ENCODE measurements at regions not wholly inside any gene's neighbourhood (a gene's known extent, or its start where the extent isn't known, plus 50 kb on each side); places are given as distances from the start of the nearest gene placed in this dataset.

- no peak for TF ChIP-seq ZBTB33 (IDR thresholded peaks at IDR 0.05)
- TF ChIP-seq RAD21 (IDR thresholded peaks at IDR 0.05), result no peak
- TF ChIP-seq CTCF (IDR thresholded peaks at IDR 0.05; ENCODE audit: low read depth, low read length, missing input control), result no peak
- TF ChIP-seq HNF4A (conservative IDR thresholded peaks at IDR 0.05), result no peak
- TF ChIP-seq REST (IDR thresholded peaks at IDR 0.05), result no peak
- no peak for TF ChIP-seq TAF1 (conservative IDR thresholded peaks at IDR 0.05)
- no peak overlapping the region for H3K27ac ChIP-seq (ENCODE audit: low read depth in 1 of 2, low read length in 2 of 2)
- no peak for DNase-seq (ENCODE audit: low spot score)
- no peaks in the 10 kb centered on the region for H3K9me3 ChIP-seq (ENCODE audit: control insufficient read depth in 4 of 4, low read length in 3 of 4)
- no peaks in the 10 kb centered on the region for H3K4me1 ChIP-seq (ENCODE audit: control insufficient read depth in 4 of 4, insufficient read depth in 4 of 4, low read length in 3 of 4)
- 77% methylated on average over 3 of the region's 3 CpGs for WGBS
- no peaks in the 10 kb centered on the region for H3K36me3 ChIP-seq (ENCODE audit: control insufficient read depth in 4 of 4, insufficient read depth in 3 of 4, low read depth in 1 of 4, low read length in 3 of 4)
- H3K9ac ChIP-seq (ENCODE audit: low read depth in 1 of 2, low read length in 2 of 2), result no peak overlapping the region
- no peaks in the 10 kb centered on the region for H3K27me3 ChIP-seq (ENCODE audit: control insufficient read depth in 4 of 4, insufficient read depth in 4 of 4, low read length in 3 of 4)
- no peak overlapping the region for H3K4me3 ChIP-seq (ENCODE audit: low read depth in 1 of 3, low read length in 3 of 3)
Observed at GRCh38 chr17:34131386-34131785, 123.7 kb upstream of the CCL2 start.

GRCh38 chr17:34133350-34133749 is 121.7 kb upstream of the CCL2 start:
- no peak overlapping the region for H3K9ac ChIP-seq (ENCODE audit: low read depth in 1 of 2, low read length in 2 of 2)
- TF ChIP-seq, protein P1, sequence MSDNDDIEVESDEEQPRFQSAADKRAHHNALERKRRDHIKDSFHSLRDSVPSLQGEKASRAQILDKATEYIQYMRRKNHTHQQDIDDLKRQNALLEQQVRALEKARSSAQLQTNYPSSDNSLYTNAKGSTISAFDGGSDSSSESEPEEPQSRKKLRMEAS (IDR thresholded peaks at IDR 0.05), result no peak
- TF ChIP-seq RAD21 (IDR thresholded peaks at IDR 0.05) (no peak), YY1 (IDR thresholded peaks at IDR 0.05) (no peak)
- WGBS, result 82% methylated on average over 2 of the region's 2 CpGs
- DNase-seq (ENCODE audit: low spot score), result no peak
- H3K4me3 ChIP-seq (ENCODE audit: low read depth in 1 of 3, low read length in 3 of 3), result no peak overlapping the region
- no peaks in the 10 kb centered on the region for H3K36me3 ChIP-seq (ENCODE audit: control insufficient read depth in 4 of 4, insufficient read depth in 3 of 4, low read depth in 1 of 4, low read length in 3 of 4)
- no peaks in the 10 kb centered on the region for H3K4me1 ChIP-seq (ENCODE audit: control insufficient read depth in 4 of 4, insufficient read depth in 4 of 4, low read length in 3 of 4)
- peaks cover 0 to 2% (median 0%) of the 10 kb centered on the region in 4 donors for H3K27me3 ChIP-seq (ENCODE audit: control insufficient read depth in 4 of 4, insufficient read depth in 4 of 4, low read length in 3 of 4)
- no peak overlapping the region for H3K27ac ChIP-seq (ENCODE audit: low read depth in 1 of 2, low read length in 2 of 2)
- H3K9me3 ChIP-seq (ENCODE audit: control insufficient read depth in 4 of 4, low read length in 3 of 4), result no peaks in the 10 kb centered on the region

GRCh38 chr17:34135841-34136240 is 119.2 kb upstream of the CCL2 start:
- 82% methylated on average over 2 of the region's 2 CpGs for WGBS

More at GRCh38 chr17:34135841-34136240, 119.2 kb upstream of the CCL2 start:
- Histone ChIP-seq H3K9ac (ENCODE audit: low read depth in 1 of 2, low read length in 2 of 2) (no peak overlapping the region), H3K27me3 (ENCODE audit: control insufficient read depth in 4 of 4, insufficient read depth in 4 of 4, low read length in 3 of 4) (peaks cover 0 to 7% (median 0%) of the 10 kb centered on the region in 4 donors), H3K27ac (ENCODE audit: low read depth in 1 of 2, low read length in 2 of 2) (no peak overlapping the region), H3K9me3 (ENCODE audit: control insufficient read depth in 4 of 4, low read length in 3 of 4) (no peaks in the 10 kb centered on the region), H3K36me3 (ENCODE audit: control insufficient read depth in 4 of 4, insufficient read depth in 3 of 4, low read depth in 1 of 4, low read length in 3 of 4) (no peaks in the 10 kb centered on the region), H3K4me1 (ENCODE audit: control insufficient read depth in 4 of 4, insufficient read depth in 4 of 4, low read length in 3 of 4) (no peaks in the 10 kb centered on the region), H3K4me3 (ENCODE audit: low read depth in 1 of 3, low read length in 3 of 3) (no peak overlapping the region)
- TF ChIP-seq YY1 (IDR thresholded peaks at IDR 0.05) (no peak), JUND (IDR thresholded peaks at IDR 0.05) (no peak)
- DNase-seq (ENCODE audit: low spot score), result no peak

Data from liver (tissue), 8 donors.